ENCODE measurements at regions not wholly inside any gene's neighbourhood (a gene's known extent, or its start where the extent isn't known, plus 50 kb on each side); places are given as distances from the start of the nearest gene placed in this dataset.
"Not testable (repeated sequence)": the region's sequence is repeated elsewhere in the genome, so short reads cannot be mapped to it uniquely, and the experiment has no call there.

DNA sequence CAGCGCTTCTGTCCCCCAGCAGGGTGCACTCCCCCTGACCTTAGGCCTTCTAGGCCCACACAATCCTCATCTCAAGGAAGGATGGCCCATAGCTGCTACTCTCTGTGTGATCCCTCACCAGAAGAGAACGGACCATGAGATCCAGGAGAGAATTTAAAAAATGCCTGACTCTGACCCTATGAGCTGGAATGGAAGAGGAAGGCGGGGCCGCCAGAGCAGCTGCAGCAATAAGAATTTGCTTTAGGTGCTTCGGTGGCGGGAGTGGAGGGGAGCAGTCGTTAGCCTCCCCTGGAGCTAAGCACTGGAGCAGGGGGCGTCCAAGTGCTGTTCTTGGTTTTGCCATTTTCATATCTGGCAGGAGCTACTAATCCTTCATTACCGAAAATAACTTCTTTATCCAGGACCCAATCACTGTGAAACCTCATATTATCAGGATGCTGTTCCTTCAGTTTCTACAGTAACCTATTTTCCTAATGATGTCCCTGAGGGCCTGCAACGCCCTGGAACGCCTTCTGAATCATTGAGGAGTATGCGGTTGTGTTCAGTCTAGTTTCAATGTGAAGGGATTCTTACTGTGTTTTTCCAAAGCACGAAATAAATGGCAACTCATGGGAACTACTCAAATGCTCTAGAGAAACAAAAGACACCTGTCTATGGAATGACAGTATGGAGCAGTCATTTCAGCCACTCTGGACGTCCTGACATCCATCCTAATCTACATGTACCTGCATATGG is 105.1 kb upstream of the SIX2 start:
- no peak for DNase-seq (ENCODE audit: low read depth in 3 of 3)

DNA sequence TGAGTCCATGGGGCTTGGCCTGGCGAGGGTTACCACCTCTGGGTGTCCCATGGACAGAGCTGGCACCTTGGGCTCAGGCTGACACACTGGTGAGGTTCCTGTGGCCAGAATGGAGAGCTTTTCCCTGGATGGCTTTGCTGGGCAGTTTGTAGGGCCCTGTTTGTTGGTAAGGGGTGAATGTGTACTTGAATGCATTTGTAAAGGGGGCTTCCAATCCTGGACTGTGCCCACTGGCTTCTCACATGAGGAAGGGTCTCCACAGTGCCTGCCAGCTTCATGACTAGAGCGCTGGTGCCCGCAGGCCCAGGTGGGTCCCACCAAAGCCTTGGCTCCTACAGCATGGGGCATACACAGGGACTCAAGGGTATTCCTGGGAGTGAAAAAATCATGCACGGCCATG is 103.5 kb upstream of the SIX2 start:
- DNase-seq (ENCODE audit: low read depth in 3 of 3) = no peak

DNA sequence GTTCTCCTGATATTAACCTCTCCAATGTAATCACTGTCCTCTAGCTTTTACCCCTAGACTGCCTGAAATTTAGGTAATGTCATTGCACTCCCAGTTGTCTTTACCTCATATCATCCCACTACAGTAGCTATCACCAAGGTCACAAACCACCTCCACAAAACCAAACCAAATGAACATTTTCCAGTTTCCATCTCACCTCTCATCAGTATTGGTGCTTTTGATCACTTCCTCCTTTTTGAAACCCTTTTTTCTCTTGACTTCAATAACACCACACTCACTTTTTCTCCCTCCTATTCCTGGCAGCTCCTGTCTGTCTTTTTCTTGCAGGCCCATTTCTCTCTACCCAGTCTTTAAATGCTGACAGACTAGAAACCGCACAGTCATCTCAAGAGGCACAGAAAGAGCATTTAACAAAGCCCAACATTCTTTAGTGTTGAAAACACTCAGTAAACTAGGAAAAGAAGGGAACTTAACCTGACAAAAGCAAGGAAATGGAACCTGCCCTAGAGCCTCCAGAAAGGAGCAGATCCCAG is 95.9 kb upstream of the SIX2 start:
- no peak for DNase-seq (ENCODE audit: low read depth in 3 of 3)

DNA sequence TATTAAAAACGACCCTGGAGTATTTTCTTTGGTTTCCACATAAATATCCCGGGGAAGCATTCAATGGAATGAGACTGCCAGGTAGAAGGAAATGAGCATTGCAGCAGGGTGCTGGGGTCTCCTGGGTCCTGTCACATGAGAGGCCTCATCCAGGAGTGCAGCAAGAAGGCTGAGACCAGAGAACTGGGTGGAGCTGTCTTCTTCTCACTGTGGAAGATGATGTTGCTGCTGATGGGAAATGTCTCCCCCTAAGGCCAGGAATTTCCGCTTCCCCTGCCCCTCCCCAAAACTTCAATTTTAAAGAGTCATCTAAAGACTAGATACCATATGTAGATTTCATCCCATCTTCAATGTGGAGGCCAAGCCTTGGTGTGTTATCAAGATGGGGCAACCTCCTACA is 95.2 kb upstream of the SIX2 start:
- no peak for DNase-seq (ENCODE audit: low read depth in 3 of 3)

DNA sequence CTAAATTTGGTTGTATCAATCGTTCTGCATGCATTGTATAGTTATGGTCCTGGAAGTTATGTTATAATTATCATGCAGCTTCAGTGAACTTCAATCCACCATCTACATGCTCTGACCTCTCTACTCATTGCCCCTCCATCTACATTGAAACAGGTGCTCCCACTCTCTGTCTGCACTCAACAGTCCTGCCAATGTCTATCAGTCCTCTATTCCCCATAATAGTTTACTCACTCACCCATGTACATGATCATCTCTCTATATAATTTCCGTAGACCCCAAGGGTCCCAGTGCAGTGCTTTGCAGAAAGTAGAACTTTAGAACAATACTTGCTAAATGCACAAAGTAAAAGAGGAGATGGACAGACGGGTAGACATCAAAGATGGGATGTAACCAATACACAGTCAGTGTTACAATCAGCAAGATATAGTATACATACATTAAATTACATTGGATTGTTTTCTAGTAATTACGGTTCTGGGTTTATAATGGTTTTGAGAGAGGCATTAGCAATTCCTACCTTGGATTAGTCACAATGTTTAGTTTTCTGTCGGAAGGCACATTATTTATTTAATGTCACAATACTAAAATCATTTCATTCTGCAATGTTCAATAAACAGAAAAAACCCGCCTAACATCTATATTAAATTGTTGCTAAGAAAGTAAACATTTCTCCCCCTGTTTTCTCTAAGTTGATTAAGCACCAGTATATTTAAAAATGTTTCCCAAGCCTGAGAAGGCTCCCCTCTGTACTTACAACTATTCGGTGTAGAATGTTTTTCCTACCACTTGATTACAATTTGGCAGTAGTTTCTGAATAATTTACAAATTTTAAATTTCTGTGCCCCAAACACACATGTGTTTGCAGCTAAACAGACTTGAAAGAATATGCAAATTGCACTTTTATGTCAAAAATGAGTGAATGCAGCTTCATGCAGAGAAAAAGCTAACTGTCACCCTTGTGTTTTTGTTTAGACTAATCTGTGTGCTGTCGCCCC is 94.4 kb upstream of the SIX2 start:
- DNase-seq (ENCODE audit: low read depth in 3 of 3) = no peak

DNA sequence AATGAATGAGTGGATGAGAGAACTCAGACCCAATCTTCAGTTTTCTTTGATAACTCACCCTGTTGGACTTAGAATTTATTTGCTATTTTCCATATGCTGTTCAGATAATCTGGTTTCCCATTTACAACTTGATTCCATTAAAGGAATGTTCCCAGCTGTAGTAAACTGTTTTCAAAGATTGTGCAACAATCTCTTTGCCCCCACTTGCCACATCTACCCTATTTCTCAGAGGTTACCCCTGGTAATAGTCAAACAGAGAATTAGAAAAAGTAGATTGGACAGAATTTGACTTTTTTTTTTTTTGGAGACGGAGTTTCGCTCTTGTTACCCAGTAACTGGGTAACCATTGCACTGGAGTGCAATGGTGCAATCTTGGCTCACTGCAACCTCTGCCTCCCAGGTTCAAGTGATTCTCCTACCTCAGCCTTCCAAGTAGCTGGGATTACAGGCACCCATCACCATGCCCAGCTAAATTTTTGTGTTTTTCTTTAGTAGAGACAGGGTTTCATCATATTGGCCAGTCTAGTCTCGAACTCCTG is 93.4 kb upstream of the SIX2 start:
- no peak for DNase-seq (ENCODE audit: low read depth in 3 of 3)

DNA sequence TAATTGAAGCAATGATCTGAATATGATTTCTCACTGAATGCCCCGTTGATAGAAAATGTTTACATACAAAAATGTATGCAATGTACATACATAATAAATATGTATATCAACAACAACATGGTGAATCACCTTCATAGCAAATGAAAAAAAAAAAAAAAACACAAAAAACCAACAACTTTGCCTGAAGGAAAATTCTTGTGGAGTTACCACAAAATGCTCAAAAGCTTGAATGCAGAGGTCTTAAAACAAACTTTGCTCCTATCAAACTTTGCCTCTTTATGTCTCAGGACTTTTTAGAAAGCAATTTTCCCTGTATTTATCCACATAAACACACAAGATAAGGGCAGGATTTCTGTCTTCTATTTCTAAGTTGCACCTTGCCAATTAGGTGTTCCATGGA is 92.9 kb upstream of the SIX2 start:
- no peak for DNase-seq (ENCODE audit: low read depth in 3 of 3)

DNA sequence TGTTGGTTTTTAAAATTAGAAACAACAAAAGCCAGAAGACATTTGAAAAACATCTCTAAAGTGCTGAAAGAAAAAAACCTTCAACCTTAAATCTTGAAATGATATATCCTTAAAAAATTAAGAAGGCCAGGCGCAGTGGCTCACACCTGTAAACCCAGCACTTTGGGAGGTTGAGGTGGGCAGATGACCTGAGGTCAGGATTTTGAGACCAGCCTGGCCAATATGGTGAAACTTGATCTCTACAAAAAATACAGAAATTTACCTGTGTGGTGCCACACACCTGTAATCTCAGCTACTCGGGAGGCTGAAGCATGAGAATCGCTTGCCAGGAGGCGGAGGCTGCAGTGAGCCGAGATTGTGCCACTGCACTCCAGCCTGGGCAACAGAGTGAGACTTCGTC is 87.7 kb upstream of the SIX2 start:
- DNase-seq (ENCODE audit: low read depth in 3 of 3) = no peak

DNA sequence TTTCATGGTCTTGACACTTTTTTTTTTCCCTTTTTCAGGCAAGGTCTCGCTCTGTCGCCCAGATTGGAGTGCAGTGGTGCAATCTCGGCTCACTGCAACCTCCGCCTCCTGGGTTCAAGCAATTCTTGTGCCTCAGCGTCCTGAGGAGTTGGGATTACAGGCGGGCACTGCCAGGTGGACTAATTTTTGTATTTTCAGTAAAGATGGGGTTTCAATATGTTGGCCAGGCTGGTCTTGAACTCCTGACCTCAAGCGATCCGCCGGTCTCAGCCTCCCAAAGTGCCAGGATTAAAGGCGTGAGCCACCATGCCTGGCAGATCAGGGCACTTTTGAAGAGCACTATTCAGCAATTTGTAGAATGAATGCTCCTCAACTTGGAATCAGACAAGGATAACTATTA is 86.8 kb upstream of the SIX2 start:
- DNase-seq (ENCODE audit: low read depth in 3 of 3) = not testable (repeated sequence)

DNA sequence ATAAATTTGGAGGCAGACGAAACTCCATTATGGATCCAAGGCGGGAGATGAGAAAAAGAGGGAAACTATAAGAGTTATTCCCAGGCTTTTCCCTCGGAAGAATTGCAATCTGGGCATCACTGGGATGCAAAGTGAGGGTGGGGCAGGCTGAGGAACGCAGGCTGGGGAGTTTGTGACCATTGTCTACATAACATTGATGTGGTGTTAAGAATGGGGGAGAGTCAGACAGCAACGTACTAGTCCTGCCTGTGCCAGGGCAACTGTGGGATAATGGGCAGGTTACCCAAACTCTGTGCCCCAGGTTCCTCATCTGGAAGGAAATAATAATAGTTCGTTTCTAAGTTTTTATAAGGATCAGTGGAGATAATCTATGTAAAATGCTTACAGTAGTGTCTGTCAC is 84.4 kb upstream of the SIX2 start:
- DNase-seq (ENCODE audit: low read depth in 3 of 3) = no peak

DNA sequence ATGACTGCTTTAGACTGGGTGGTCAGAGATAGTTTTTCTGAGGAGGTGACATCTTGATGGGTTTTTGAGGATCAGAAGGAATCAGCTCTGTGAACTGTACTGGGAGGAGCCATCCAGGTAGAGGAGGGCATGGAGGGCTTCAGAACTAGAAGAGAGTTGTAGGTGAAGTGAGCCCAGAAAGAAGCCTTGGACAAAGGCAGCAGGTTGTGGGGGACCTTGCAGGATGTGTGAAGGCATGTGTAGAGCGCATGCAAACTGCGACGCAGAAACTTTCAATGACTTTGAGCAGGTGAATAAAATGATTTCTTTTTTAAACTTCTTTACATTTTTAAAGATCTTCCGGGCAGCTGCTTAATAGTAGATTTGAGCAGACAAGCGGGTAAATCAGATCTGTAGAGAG is 83.9 kb upstream of the SIX2 start:
- DNase-seq (ENCODE audit: low read depth in 3 of 3) = no peak

DNA sequence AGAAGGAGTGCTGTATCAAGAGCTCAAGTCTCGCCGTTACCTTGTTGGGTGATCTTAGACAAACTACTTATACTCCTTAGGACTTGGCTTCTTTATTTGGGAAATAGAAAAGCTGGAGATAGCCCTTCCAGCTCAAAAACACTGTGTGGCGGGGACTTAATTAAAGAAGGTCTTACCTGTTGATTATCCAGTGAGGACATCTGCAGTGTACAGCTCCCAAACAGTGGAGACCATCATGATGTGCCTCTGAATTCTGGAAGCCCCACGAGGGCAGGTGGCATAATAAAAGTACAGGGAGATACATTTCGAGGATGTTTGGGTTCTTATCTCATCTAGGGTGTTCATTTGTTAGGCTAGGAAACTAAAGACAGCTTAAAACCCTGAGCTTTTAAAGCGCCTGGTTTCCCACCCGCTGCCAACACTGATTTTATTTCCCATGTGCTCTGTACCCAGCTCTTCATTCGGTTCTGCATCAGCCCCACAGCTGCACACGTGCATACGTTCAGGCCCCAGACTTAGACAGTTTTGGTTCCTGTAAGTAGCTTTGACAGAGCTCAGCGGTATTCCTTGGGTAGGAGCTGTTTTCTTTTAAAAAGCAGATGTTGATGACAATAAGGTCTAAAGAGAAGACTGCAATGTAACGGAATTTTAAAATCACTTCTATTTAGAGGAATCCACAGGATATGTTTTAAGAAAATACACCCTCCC is 80.5 kb upstream of the SIX2 start:
- DNase-seq (ENCODE audit: low read depth in 3 of 3) = no peak

DNA sequence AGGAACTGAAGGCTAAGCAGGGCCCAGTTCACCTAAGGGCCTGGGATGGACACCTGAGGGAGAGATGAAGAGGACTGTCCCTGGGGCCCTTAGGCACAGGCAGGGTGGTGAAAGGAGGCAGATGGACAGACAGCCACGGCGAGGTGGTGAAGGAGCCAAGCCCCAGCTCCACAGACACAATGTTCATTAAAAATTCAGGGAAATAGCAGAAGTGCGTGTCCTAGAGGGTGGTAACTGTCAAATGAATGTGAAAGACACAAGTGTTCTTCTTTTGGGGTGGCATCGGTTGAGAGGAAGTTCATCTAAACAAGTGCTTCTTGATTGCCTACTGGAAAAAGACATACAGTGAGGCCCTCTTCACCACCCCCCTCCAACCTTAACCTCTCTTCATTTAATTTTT is 76.2 kb upstream of the SIX2 start:
- no peak for DNase-seq (ENCODE audit: low read depth in 3 of 3)

DNA sequence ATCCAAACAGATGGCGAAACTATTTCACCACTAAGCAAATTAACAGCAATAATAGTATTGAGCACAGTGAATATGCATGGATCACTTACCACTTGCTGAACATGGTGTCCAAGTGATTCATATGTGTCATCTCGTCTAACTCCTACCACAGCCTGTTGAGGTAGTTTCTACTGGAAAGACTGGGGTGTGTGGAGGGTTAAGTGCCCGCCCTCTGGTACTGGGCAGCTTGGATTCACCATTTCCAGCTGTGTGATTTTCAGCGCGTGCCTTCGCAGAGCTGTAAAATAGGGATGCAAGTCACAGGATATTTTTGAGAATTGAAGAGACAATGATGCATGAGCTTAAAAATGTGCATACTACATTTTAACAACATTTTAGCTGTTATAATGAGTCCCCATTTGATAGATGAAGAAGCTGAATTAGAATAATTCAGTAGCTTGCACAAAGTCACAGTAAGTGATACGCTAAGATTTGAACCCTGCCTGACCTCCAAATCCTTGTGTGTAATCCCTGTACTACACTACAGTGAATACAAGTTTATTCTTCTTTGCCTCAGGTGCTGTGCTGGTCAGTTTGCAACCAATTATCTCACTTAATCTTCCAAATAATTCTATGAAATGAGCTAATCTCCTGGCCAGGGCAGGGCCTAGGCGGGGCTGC is 75.2 kb upstream of the SIX2 start:
- no peak for DNase-seq (ENCODE audit: low read depth in 3 of 3)

DNA sequence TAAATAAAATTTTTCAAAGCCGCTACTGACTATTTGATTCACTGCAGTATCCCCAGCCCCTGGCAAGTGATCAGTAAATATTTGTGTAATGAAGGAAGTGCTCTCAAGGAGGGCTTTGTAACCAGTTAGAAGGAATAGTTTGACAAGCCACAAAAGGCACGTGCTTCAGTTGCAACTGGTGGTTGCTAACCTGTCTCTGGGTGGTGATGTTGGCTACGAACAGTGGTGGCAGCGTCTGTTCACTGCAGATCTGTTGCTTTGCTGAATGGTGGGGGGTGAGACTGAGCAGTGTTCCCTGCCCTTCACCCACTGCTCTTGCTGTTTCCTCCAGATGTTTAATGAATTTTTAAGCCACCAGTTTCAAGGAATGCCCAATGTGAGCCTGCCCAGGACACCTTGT is 73.9 kb upstream of the SIX2 start:
- DNase-seq (ENCODE audit: low read depth in 3 of 3) = no peak

DNA sequence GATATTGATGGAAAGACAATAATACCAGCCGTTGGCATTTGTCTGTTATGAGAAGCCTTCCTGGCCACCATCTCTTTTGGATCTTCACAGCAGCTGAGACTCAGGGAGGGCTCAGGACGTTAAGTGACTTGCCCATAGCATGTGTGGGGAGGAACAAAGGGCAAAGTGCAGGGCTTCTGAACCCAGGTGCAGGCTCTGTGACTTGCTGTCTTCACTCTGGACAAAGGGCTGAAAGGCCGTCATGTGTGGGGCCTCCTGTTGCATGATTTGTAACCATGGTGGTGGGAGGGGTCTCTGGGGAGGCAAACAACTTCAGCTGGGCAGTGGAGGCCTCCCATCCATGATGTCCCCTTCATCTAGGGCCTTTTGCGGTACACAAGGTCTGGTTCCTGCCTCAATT is 65.5 kb upstream of the SIX2 start:
- no peak for DNase-seq (ENCODE audit: low read depth in 3 of 3)

DNA sequence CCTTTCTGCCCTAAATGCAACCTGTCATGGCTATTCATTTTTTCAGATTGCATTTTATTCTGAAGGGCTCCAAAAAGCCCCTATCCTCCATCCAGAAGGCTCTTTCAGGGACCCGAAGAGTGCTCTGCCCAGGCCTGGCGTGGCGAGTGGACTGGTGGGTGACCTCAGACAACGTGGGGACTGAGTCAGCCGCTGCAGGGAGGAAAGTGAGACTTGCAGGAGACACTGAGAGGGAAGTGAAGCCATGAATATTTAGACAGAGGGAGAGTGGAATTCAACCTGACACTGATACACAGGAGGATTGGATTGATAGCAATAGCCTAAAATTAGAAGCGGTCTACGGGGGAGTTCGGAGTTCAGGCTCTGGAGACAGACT is 63.6 kb upstream of the SIX2 start:
- DNase-seq (ENCODE audit: low read depth in 3 of 3) = no peak

DNA sequence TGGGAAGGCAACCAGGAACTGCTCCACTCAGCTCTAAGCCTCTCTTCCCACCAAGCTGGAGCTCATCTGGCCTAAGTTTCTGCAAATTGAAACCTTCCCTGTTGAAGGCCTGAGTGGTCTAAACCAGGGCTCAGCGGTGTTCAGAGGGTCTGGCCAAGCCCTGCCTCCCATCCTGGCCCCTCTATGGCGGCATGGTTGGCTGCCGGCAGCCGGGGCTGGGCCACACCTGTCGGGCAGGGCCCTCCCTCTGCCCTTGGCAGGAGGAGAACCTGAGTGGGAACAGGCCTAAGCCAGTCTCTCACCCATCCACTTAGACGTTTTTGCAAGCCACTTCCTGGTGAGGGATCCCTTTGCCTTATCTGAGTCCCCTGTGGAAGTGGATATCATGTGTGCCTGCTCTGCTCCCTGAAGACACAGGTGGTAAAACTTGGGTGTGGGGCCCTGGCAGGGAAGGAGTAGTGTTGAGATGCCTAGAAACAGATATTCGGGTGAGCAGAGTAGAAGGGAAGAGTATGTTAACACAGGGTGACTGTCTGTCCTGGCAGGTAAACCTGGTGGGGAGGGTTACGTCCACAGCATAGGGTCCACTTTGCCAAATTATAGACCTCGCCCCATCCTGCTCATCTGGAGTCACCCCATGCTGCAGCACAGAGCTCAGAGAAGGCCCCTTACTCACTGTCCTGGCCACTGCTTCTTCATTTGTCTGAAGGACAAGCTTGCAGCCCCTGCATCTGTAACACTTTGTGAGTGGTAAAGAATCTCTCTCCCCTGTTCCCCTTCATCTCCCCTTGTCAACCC is 63.0 kb upstream of the SIX2 start:
- DNase-seq (ENCODE audit: low read depth in 3 of 3) = no peak

DNA sequence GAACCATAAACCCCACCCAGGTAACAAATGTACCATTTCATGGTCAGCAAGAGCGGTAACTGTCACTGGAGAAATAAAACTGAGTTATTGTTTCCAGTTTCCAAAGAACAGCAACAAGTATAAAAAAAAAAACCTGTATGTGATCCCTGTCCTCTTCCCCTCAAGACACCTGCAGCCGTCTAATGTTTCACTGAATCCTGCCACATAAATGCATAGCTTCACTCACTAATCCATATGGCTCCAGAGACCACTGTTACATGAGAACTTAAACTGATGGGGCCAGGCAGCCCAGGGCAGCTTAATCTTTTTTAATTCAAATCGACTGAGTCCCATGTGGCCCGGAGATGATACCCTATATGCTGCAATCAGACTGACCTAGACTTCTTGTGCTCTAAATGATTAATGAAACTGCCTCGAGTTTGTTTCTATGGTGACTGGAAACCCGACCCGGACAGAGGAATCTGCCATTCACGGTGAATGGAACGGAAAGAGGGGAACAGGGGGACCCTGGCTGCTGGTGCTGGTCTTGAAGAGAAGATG is 60.9 kb upstream of the SIX2 start:
- DNase-seq (ENCODE audit: low read depth in 3 of 3) = no peak

DNA sequence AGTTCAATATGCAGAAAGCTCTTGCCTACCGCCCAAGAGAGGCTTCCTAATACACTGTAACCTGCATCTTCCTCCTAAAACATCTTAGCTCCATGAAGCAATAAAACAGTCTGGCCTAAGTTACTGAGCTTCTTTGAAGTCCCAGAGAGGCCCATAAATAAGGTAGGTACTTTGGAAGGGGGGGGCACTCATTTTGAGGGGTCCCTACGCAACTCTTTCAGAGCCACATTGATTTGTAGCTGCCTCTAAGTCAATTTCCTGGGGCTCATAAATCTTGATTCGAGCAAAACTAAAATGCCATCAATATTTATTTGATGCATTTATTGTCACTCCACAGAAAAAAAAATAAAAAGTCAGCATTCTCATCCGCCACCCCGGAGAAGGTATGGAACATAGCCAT is 60.4 kb upstream of the SIX2 start:
- DNase-seq (ENCODE audit: low read depth in 3 of 3) = no peak
